ENCODE measurements at regions not wholly inside any gene's neighbourhood (a gene's known extent, or its start where the extent isn't known, plus 50 kb on each side); places are given as distances from the start of the nearest gene placed in this dataset.
"Not testable (repeated sequence)": the region's sequence is repeated elsewhere in the genome, so short reads cannot be mapped to it uniquely, and the experiment has no call there.

DNA sequence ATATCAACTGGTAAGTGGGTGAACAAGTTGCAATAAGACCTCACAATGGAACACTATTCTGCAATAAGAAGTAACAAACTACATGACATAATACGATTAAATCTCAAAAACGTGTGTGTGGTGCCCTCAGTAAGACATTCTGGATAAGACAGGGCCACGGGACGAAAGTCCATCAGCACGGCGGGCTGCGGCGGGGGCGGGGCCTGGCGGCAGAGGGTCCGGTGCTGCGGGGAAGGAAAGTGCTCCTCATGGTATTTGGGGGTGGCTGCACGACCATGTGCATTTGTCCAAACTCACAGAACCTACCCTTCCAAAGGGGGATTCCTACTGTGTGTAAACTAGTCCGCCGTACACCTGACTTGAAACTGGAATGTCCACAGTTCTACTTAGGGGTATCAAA is 341.8 kb downstream of the TCERG1L start:
- intact Hi-C loops (cut with DNase I; ENCODE audit: low total_unique reads): no loop called here
- no peaks in the 10 kb centered on the region for H3K4me1 ChIP-seq

GRCh38 chr10:130970341-130971122 is 341.0 kb downstream of the TCERG1L start:
- DNase-seq: no peak
- no peaks in the 10 kb centered on the region for H3K36me3 ChIP-seq
- intact Hi-C loops (cut with DNase I; ENCODE audit: low total_unique reads): no loop called here
- no peak for TF ChIP-seq POLR2A (IDR thresholded peaks at IDR 0.05)
- no peak for TF ChIP-seq CTCF (IDR thresholded peaks at IDR 0.05)
- no peak overlapping the region for H3K27ac ChIP-seq
- no peaks in the 10 kb centered on the region for H3K4me1 ChIP-seq
- H3K9me3 ChIP-seq: no peaks in the 10 kb centered on the region
- H3K27me3 ChIP-seq: no peaks in the 10 kb centered on the region
- no peak overlapping the region for H3K4me3 ChIP-seq

More for the DNA sequence above, 341.8 kb downstream of the TCERG1L start:
- Histone ChIP-seq H3K27me3 (no peaks in the 10 kb centered on the region), H3K9me3 (no peaks in the 10 kb centered on the region), H3K36me3 (no peaks in the 10 kb centered on the region), H3K4me3 (no peak overlapping the region), H3K27ac (no peak overlapping the region)
- TF ChIP-seq POLR2A (IDR thresholded peaks at IDR 0.05) (no peak), CTCF (IDR thresholded peaks at IDR 0.05) (no peak)
- DNase-seq: no peak

- TF ChIP-seq POLR2A (IDR thresholded peaks at IDR 0.05) (no peak), CTCF (IDR thresholded peaks at IDR 0.05) (no peak)
- no peak for DNase-seq
- no peak overlapping the region for H3K4me3 ChIP-seq
- intact Hi-C loops (cut with DNase I; ENCODE audit: low total_unique reads): no loop called here
- no peaks in the 10 kb centered on the region for H3K27me3 ChIP-seq
- H3K9me3 ChIP-seq: no peaks in the 10 kb centered on the region
- no peaks in the 10 kb centered on the region for H3K4me1 ChIP-seq
- no peak overlapping the region for H3K27ac ChIP-seq
- H3K36me3 ChIP-seq: no peaks in the 10 kb centered on the region
These were observed 340.4 kb downstream of the TCERG1L start for GRCh38 chr10:130971123-130971435.

GRCh38 chr10:130973127-130973839 is 338.2 kb downstream of the TCERG1L start:
- Histone ChIP-seq H3K36me3 (no peaks in the 10 kb centered on the region), H3K4me3 (no peak overlapping the region), H3K27me3 (no peaks in the 10 kb centered on the region), H3K4me1 (no peaks in the 10 kb centered on the region), H3K9me3 (no peaks in the 10 kb centered on the region), H3K27ac (no peak overlapping the region)
- DNase-seq: no peak
- TF ChIP-seq POLR2A (IDR thresholded peaks at IDR 0.05) (no peak), CTCF (IDR thresholded peaks at IDR 0.05) (no peak)
- intact Hi-C loops (cut with DNase I; ENCODE audit: low total_unique reads): no loop called here

DNA sequence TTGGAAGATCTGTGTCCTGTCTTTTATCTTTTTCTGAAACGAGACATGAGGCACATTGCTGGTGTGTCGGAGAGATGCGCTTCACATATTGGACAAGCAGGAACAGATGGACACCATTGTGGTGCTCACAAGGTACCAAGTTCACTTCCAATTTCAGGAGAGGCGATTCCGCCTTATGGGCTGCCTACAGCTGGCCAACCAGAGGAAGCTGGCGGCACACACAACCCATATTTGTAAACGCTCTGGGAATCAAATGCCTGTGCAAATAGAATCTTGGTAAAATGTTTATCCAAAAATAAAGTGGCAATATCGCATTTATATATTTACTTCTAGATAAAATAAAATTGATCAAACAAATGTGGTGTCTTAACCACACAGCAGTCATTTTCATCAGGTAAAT is 337.4 kb downstream of the TCERG1L start:
- TF ChIP-seq POLR2A (IDR thresholded peaks at IDR 0.05) (no peak), CTCF (IDR thresholded peaks at IDR 0.05) (no peak)
- H3K4me1 ChIP-seq: no peaks in the 10 kb centered on the region
- no peaks in the 10 kb centered on the region for H3K27me3 ChIP-seq
- no peak overlapping the region for H3K27ac ChIP-seq
- no peaks in the 10 kb centered on the region for H3K9me3 ChIP-seq
- H3K4me3 ChIP-seq: no peak overlapping the region
- intact Hi-C loops (cut with DNase I; ENCODE audit: low total_unique reads): no loop called here
- no peak for DNase-seq
- no peaks in the 10 kb centered on the region for H3K36me3 ChIP-seq

- H3K9me3 ChIP-seq; H3K4me3 ChIP-seq; H3K4me1 ChIP-seq; H3K27ac ChIP-seq; H3K36me3 ChIP-seq; H3K27me3 ChIP-seq; intact Hi-C loops (cut with DNase I; ENCODE audit: low total_unique reads); DNase-seq: not testable (repeated sequence)
These were observed 336.2 kb downstream of the TCERG1L start for GRCh38 chr10:130975351-130975750.
